Brain microvascular endothelial cell (primary cell): ENCODE measurements at regions not wholly inside any gene's neighbourhood (a gene's known extent, or its start where the extent isn't known, plus 50 kb on each side); places are given as distances from the start of the nearest gene placed in this dataset.
A peak's percentile ranks its signal among the peaks of the same experiment; 100 is the strongest.

Source experiments
- DNase-seq: peaks from one replicate; pipeline ENCODE4 v3.0.0-alpha.2; 2020
- H3K27ac ChIP-seq: fragments of 250-450 bp; sonication (Bioruptor Pico); 2 replicates; pipeline ENCODE4 v1.5.1; 2020; ENCODE audit warnings: mild to moderate bottlenecking, moderate library complexity
- H3K27me3 ChIP-seq: fragments of 250-450 bp; sonication (Bioruptor Pico); replicated peaks from 2 replicates; pipeline ENCODE4 v1.5.1; 2020; ENCODE audit warnings: mild to moderate bottlenecking
- H3K36me3 ChIP-seq: fragments of 250-450 bp; sonication (Bioruptor Pico); replicated peaks from 2 replicates; pipeline ENCODE4 v1.5.1; 2020; ENCODE audit warnings: mild to moderate bottlenecking
- H3K4me3 ChIP-seq: 2 replicates; pipeline ENCODE4 v1.5.1; 2011; ENCODE audit warnings: low read depth, mild to moderate bottlenecking, control low read depth, low read length, moderate library complexity
- in situ Hi-C: cut with HindIII; loops from 2 replicates; pipeline ENCODE4 v1.10.0; 2017; ENCODE audit warnings: low sequenced_read_pairs, low pct_ligation_motif_present
- TF ChIP-seq, protein P1 (sequence below): IDR thresholded peaks from 2 replicates; pipeline ENCODE4 v1.5.1; 2011; ENCODE audit warnings: low read depth, mild to moderate bottlenecking, moderate library complexity, low read length, control low read depth, inconsistent platforms; ENCODE audit errors: missing control alignments

DNA sequence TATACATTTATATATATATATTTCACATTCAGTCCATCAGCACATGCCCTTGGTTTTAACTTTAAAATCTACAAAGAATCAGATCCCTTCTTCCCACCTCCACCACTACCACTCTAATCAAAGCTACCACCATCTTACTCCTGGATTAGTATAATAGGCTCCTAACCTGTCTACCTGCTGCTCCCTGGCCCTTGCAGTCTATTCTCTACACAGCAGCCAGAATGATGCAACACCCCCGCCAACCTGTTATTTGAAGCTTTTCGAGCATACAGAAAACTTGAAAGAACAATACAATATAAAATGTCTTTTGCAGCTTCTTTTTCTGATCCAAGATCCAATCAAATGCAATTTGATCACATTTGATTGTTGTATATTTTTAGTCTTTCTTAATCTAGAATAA, 165.9 kb upstream of the HMGA2 start:
- Histone ChIP-seq H3K4me3 (no peak overlapping the region), H3K27me3 (no peaks in the 10 kb centered on the region), H3K36me3 (no peaks in the 10 kb centered on the region), H3K27ac (peak overlapping the region; percentile 98)
- in situ Hi-C loops = no loop called here
- no peak for DNase-seq
- TF ChIP-seq, protein P1, sequence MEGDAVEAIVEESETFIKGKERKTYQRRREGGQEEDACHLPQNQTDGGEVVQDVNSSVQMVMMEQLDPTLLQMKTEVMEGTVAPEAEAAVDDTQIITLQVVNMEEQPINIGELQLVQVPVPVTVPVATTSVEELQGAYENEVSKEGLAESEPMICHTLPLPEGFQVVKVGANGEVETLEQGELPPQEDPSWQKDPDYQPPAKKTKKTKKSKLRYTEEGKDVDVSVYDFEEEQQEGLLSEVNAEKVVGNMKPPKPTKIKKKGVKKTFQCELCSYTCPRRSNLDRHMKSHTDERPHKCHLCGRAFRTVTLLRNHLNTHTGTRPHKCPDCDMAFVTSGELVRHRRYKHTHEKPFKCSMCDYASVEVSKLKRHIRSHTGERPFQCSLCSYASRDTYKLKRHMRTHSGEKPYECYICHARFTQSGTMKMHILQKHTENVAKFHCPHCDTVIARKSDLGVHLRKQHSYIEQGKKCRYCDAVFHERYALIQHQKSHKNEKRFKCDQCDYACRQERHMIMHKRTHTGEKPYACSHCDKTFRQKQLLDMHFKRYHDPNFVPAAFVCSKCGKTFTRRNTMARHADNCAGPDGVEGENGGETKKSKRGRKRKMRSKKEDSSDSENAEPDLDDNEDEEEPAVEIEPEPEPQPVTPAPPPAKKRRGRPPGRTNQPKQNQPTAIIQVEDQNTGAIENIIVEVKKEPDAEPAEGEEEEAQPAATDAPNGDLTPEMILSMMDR = no peak

DNA sequence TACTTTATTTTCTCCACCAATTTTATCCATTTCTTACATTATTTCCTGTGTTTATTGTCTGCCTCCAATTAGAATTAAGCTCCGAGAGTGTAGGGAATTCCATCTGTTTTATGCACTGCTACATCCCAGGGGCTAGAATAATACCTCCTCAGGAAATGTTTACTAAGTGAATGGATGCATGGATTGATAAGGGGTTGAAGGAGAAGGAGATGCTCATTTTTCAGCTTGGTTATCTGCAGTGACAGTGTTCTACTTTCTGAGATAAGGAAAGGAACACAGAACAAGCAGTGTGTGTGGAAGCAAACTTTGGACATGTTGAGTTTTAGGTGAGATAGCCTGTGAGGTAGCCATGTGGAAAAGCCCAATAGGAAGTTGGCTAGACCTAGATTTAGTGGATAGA, 164.6 kb upstream of the HMGA2 start:
- peak overlapping the region; percentile 31 for H3K27ac ChIP-seq
- H3K36me3 ChIP-seq = no peaks in the 10 kb centered on the region
- no peak overlapping the region for H3K4me3 ChIP-seq
- H3K27me3 ChIP-seq = no peaks in the 10 kb centered on the region
- in situ Hi-C loops = no loop called here
- TF ChIP-seq, protein P1 = no peak
- DNase-seq = no peak

GRCh38 chr12:65660096-65660495, 164.2 kb upstream of the HMGA2 start:
- in situ Hi-C loops = no loop called here
- Histone ChIP-seq H3K27me3 (no peaks in the 10 kb centered on the region), H3K27ac (peak overlapping the region; percentile 31), H3K4me3 (no peak overlapping the region), H3K36me3 (no peaks in the 10 kb centered on the region)
- TF ChIP-seq, protein P1 = no peak
- DNase-seq = no peak

GRCh38 chr12:65660836-65661235, 163.4 kb upstream of the HMGA2 start:
- DNase-seq = no peak
- no peaks in the 10 kb centered on the region for H3K27me3 ChIP-seq
- no peaks in the 10 kb centered on the region for H3K36me3 ChIP-seq
- no peak overlapping the region for H3K27ac ChIP-seq
- TF ChIP-seq, protein P1 = no peak
- in situ Hi-C loops = no loop called here
- H3K4me3 ChIP-seq = no peak overlapping the region

- no peaks in the 10 kb centered on the region for H3K27me3 ChIP-seq
- no peak overlapping the region for H3K27ac ChIP-seq
- in situ Hi-C loops = no loop called here
- no peak for DNase-seq
- no peaks in the 10 kb centered on the region for H3K36me3 ChIP-seq
- TF ChIP-seq, protein P1 = no peak
- no peak overlapping the region for H3K4me3 ChIP-seq
Observed at GRCh38 chr12:65662590-65662989, 161.7 kb upstream of the HMGA2 start.

- in situ Hi-C loops = no loop called here
- DNase-seq = no peak
Observed at GRCh38 chr12:65663097-65663496, 161.2 kb upstream of the HMGA2 start.

More at GRCh38 chr12:65663097-65663496, 161.2 kb upstream of the HMGA2 start:
- H3K36me3 ChIP-seq = no peaks in the 10 kb centered on the region
- TF ChIP-seq, protein P1 = no peak
- H3K27ac ChIP-seq = no peak overlapping the region
- no peaks in the 10 kb centered on the region for H3K27me3 ChIP-seq
- no peak overlapping the region for H3K4me3 ChIP-seq
